Smooth muscle cell (in vitro differentiated cells): ENCODE measurements at regions not wholly inside any gene's neighbourhood (a gene's known extent, or its start where the extent isn't known, plus 50 kb on each side); places are given as distances from the start of the nearest gene placed in this dataset.
A peak's percentile ranks its signal among the peaks of the same experiment; 100 is the strongest.

ENCODE experiments used
- DNase-seq: peaks from one replicate; lab custom pipeline; 2025; ENCODE audit not compliant: unreplicated experiment; lab: John Stamatoyannopoulos, UW
- H2AFZ ChIP-seq: fragments of 200-600 bp; sonication (generic); 2 replicates; pipeline ENCODE4 v1.6.0; 2016; ENCODE audit warnings: antibody characterized with exemption, low read depth, mild to moderate bottlenecking
- H3F3A ChIP-seq: fragments of 200-600 bp; sonication (generic); 2 replicates; pipeline ENCODE4 v1.6.0; 2017; ENCODE audit warnings: antibody characterized with exemption, low read depth
- H3K27ac ChIP-seq: fragments of 200-600 bp; sonication (generic); 2 replicates; pipeline ENCODE4 v1.5.1; 2016; ENCODE audit warnings: low read depth, mild to moderate bottlenecking
- H3K27me3 ChIP-seq: fragments of 200-600 bp; sonication (generic); 2 replicates; pipeline ENCODE4 v1.6.1; 2016; ENCODE audit warnings: low read depth, mild to moderate bottlenecking
- H3K36me3 ChIP-seq: fragments of 200-600 bp; sonication (generic); 2 replicates; pipeline ENCODE4 v1.5.1; 2016; ENCODE audit warnings: low read depth
- H3K4me1 ChIP-seq: fragments of 200-600 bp; sonication (generic); 2 replicates; pipeline ENCODE4 v1.5.1; 2016; ENCODE audit warnings: low read depth
- H3K4me2 ChIP-seq: fragments of 200-600 bp; sonication (generic); 2 replicates; pipeline ENCODE4 v1.6.0; 2016; ENCODE audit warnings: mild to moderate bottlenecking
- H3K4me3 ChIP-seq: fragments of 200-600 bp; sonication (generic); 2 replicates; pipeline ENCODE4 v1.5.1; 2016; ENCODE audit warnings: mild to moderate bottlenecking
- H3K79me2 ChIP-seq: fragments of 200-600 bp; sonication (generic); 2 replicates; pipeline ENCODE4 v1.6.0; 2016; ENCODE audit warnings: low read depth, mild to moderate bottlenecking
- H3K9ac ChIP-seq: fragments of 200-600 bp; sonication (generic); 2 replicates; pipeline ENCODE4 v1.6.0; 2016; ENCODE audit warnings: low read depth
- H3K9me3 ChIP-seq: fragments of 200-600 bp; sonication (generic); replicated peaks from 2 replicates; pipeline ENCODE4 v1.5.1; 2016; ENCODE audit warnings: low read depth
- H4K20me1 ChIP-seq: fragments of 200-600 bp; sonication (generic); 2 replicates; pipeline ENCODE4 v1.6.0; 2016; ENCODE audit warnings: low read depth
- WGBS: methylation state at CpG from one replicate; pipeline ENCODE4 v1.1.7; 2016; ENCODE audit warnings: low lambda C conversion rate; 5-methylcytosine and 5-hydroxymethylcytosine counted together
- TF ChIP-seq, protein P1 (sequence below): fragments of 200-600 bp; sonication (generic); IDR thresholded peaks from 2 replicates; pipeline ENCODE4 v1.5.1; 2017; ENCODE audit warnings: borderline replicate concordance, mild to moderate bottlenecking, antibody characterized with exemption; ENCODE audit not compliant: insufficient read depth, poor library complexity, severe bottlenecking

DNA sequence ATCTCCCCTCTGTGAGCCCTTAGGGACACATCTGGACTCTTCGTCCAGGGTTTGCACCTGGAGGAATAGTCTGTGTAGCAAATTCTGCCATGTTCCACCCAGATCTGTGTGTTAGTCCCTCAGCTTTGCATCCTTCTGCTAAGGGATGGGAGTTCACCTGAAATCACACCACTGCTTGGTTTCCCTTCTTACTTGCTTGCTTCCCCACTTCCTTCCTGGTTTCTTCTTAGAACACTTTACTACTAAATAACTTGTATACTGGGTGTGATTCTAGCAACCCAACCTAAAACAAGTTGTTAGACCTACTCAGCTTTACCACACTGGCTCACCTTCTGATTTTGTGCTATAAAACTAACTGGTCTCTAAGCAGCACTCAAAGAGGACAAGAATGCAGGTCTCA is 202.6 kb upstream of the MAP3K1 start:
- 89% methylated on average over 1 of the region's 1 CpG for WGBS
- Histone ChIP-seq H3F3A (no peaks in the 10 kb centered on the region), H2AFZ (no peak overlapping the region), H3K4me3 (no peak overlapping the region), H3K36me3 (no peaks in the 10 kb centered on the region), H4K20me1 (no peaks in the 10 kb centered on the region), H3K27me3 (no peaks in the 10 kb centered on the region), H3K27ac (no peak overlapping the region), H3K79me2 (no peaks in the 10 kb centered on the region), H3K4me1 (peaks cover 6% of the 10 kb centered on the region), H3K9ac (no peak overlapping the region), H3K9me3 (peaks cover 5% of the 10 kb centered on the region), H3K4me2 (no peak overlapping the region)
- TF ChIP-seq, protein P1, sequence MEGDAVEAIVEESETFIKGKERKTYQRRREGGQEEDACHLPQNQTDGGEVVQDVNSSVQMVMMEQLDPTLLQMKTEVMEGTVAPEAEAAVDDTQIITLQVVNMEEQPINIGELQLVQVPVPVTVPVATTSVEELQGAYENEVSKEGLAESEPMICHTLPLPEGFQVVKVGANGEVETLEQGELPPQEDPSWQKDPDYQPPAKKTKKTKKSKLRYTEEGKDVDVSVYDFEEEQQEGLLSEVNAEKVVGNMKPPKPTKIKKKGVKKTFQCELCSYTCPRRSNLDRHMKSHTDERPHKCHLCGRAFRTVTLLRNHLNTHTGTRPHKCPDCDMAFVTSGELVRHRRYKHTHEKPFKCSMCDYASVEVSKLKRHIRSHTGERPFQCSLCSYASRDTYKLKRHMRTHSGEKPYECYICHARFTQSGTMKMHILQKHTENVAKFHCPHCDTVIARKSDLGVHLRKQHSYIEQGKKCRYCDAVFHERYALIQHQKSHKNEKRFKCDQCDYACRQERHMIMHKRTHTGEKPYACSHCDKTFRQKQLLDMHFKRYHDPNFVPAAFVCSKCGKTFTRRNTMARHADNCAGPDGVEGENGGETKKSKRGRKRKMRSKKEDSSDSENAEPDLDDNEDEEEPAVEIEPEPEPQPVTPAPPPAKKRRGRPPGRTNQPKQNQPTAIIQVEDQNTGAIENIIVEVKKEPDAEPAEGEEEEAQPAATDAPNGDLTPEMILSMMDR = no peak
- no peak for DNase-seq

DNA sequence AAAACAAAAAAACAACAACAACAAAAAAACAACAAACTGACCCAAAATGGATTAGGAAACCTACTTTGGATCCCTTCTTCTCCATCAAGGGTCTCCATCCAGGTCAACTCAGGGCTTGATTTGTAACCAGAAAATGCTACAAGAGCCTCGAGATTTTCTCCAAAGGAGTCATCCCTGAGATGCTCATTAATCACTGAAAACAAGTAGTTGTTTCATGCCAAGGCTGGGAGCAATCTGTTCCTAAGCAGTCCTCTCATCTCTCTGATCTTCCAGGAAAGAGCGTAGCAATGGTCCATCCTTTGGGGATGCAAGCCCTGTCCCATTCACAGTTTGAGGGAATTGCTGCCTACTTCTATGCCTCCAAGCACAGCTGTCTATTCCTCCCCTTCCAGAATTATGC is 203.0 kb upstream of the MAP3K1 start:
- H3K4me3 ChIP-seq = no peak overlapping the region
- no peaks in the 10 kb centered on the region for H4K20me1 ChIP-seq
- no peaks in the 10 kb centered on the region for H3K79me2 ChIP-seq
- 96% methylated on average over 2 of the region's 2 CpGs for WGBS
- no peak overlapping the region for H3K9ac ChIP-seq
- H3K36me3 ChIP-seq = no peaks in the 10 kb centered on the region
- no peak overlapping the region for H2AFZ ChIP-seq
- peaks cover 5% of the 10 kb centered on the region for H3K9me3 ChIP-seq
- no peak overlapping the region for H3K27ac ChIP-seq
- H3K4me1 ChIP-seq = peaks cover 9% of the 10 kb centered on the region
- H3K4me2 ChIP-seq = no peak overlapping the region
- TF ChIP-seq, protein P1 = no peak
- no peaks in the 10 kb centered on the region for H3K27me3 ChIP-seq
- DNase-seq = no peak
- H3F3A ChIP-seq = no peaks in the 10 kb centered on the region

DNA sequence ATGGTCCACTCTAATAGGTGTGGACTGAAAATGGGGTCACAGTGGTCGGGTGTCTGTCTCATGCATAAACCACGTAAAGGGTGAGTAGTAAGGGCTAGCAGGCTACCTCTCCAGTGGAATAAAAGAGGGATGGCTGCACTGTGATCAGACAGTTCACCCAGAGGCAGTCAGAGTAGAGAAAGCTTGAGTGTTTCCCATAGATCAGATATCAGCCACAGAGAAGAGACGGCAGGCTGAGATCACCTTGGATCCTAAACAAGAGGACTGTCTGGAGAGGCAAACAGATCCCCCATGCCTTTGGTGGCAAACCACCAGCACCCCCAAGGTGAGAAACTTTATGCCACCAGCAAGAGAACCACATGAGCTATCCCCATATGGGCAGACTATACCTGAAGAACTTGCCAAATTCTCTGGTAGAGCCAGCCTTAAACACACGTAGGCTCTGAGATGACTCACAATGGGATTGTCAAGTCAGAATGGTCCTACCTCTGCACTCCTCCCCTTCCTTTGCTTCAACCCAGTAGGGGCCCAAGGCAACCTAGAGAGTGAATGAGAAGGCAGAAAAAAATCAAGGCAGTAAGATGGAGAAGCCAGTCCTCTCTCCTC is 205.2 kb upstream of the MAP3K1 start:
- no peaks in the 10 kb centered on the region for H3K27me3 ChIP-seq
- TF ChIP-seq, protein P1 = no peak
- H3K4me2 ChIP-seq = no peak overlapping the region
- peaks cover 5% of the 10 kb centered on the region for H3K9me3 ChIP-seq
- no peak overlapping the region for H2AFZ ChIP-seq
- H3K27ac ChIP-seq = peak overlapping the region; percentile 11
- H3K9ac ChIP-seq = no peak overlapping the region
- H3K79me2 ChIP-seq = no peaks in the 10 kb centered on the region
- peaks cover 12% of the 10 kb centered on the region for H3K4me1 ChIP-seq
- DNase-seq = no peak
- H3K36me3 ChIP-seq = no peaks in the 10 kb centered on the region
- WGBS = 74% methylated on average over 4 of the region's 4 CpGs
- H3K4me3 ChIP-seq = no peak overlapping the region
- no peaks in the 10 kb centered on the region for H3F3A ChIP-seq
- H4K20me1 ChIP-seq = no peaks in the 10 kb centered on the region
